GM23338 (cell line): ENCODE measurements at regions not wholly inside any gene's neighbourhood (a gene's known extent, or its start where the extent isn't known, plus 50 kb on each side); places are given as distances from the start of the nearest gene placed in this dataset.

Experiments used
- ATAC-seq: fragments of 200-7000 bp; cut with Tn5 transposase; 3 replicates; pipeline ENCODE4 v1.9.1; 2020
- DNase-seq: peaks from one replicate; pipeline ENCODE4 v3.0.0-alpha.2; 2015; ENCODE audit warnings: low spot score
- H2AFZ ChIP-seq: fragments of 200-600 bp; sonication (generic); 2 replicates; pipeline ENCODE4 v1.8.0; 2016; ENCODE audit warnings: antibody characterized with exemption, mild to moderate bottlenecking, moderate library complexity
- H3F3A ChIP-seq: fragments of 200-600 bp; sonication (generic); replicated peaks from 2 replicates; pipeline ENCODE4 v1.8.0; 2017; ENCODE audit warnings: antibody characterized with exemption, mixed run types, low read depth
- H3K27ac ChIP-seq: fragments of 200-600 bp; sonication (generic); 2 replicates; pipeline ENCODE4 v1.6.1; 2016; ENCODE audit warnings: low read depth
- H3K27me3 ChIP-seq: fragments of 200-600 bp; sonication (generic); 2 replicates; pipeline ENCODE4 v1.8.0; 2016; ENCODE audit warnings: mild to moderate bottlenecking, mixed run types, moderate library complexity; ENCODE audit not compliant: insufficient read depth
- H3K36me3 ChIP-seq: fragments of 200-600 bp; sonication (generic); 2 replicates; pipeline ENCODE4 v1.8.0; 2016; ENCODE audit warnings: mild to moderate bottlenecking; ENCODE audit not compliant: insufficient read depth
- H3K4me1 ChIP-seq: fragments of 200-600 bp; sonication (generic); 2 replicates; pipeline ENCODE4 v1.8.0; 2016; ENCODE audit warnings: mild to moderate bottlenecking, moderate library complexity; ENCODE audit not compliant: insufficient read depth
- H3K4me2 ChIP-seq: fragments of 200-600 bp; sonication (generic); 2 replicates; pipeline ENCODE4 v1.7.1; 2017; ENCODE audit warnings: mixed run types
- H3K4me3 ChIP-seq: fragments of 200-600 bp; sonication (generic); 2 replicates; pipeline ENCODE4 v1.6.1; 2016; ENCODE audit warnings: mixed run types
- H3K79me2 ChIP-seq: fragments of 200-600 bp; sonication (generic); replicated peaks from 2 replicates; pipeline ENCODE4 v1.8.0; 2017; ENCODE audit warnings: mild to moderate bottlenecking; ENCODE audit not compliant: insufficient read depth
- H3K9me2 ChIP-seq: fragments of 200-600 bp; sonication (generic); 2 replicates; pipeline ENCODE4 v1.8.0; 2017; ENCODE audit not compliant: insufficient read depth
- H4K20me1 ChIP-seq: fragments of 200-600 bp; sonication (generic); replicated peaks from 2 replicates; pipeline ENCODE4 v1.8.0; 2017; ENCODE audit warnings: mild to moderate bottlenecking; ENCODE audit not compliant: insufficient read depth
- H3K27ac Mint-ChIP-seq: 2 replicates; pipeline ENCODE4 v1.8.0; 2020; ENCODE audit warnings: inconsistent platforms, mild to moderate bottlenecking, moderate library complexity, mixed read lengths
- H3K27me3 Mint-ChIP-seq: 3 replicates; pipeline ENCODE4 v1.8.0; 2022; ENCODE audit warnings: low read depth, mild to moderate bottlenecking, moderate library complexity, mixed read lengths, inconsistent platforms; ENCODE audit not compliant: insufficient read depth, poor library complexity
- H3K36me3 Mint-ChIP-seq: 3 replicates; pipeline ENCODE4 v1.8.0; 2021; ENCODE audit warnings: low read depth, mild to moderate bottlenecking, inconsistent platforms, moderate library complexity, mixed read lengths
- H3K4me1 Mint-ChIP-seq: 3 replicates; pipeline ENCODE4 v1.8.0; 2020; ENCODE audit warnings: mild to moderate bottlenecking, inconsistent platforms, mixed read lengths
- H3K4me3 Mint-ChIP-seq: 3 replicates; pipeline ENCODE4 v1.8.0; 2021; ENCODE audit warnings: moderate library complexity, mild to moderate bottlenecking, inconsistent platforms, mixed read lengths
- H3K9me3 Mint-ChIP-seq: 3 replicates; pipeline ENCODE4 v1.8.0; 2020; ENCODE audit warnings: moderate library complexity, mild to moderate bottlenecking, inconsistent platforms, mixed read lengths
- CREB1 ChIP-seq: fragments of 250-450 bp; sonication (Bioruptor Pico); IDR thresholded peaks from 2 replicates; pipeline ENCODE4 v1.5.0; 2020; ENCODE audit warnings: low read depth, mild to moderate bottlenecking, moderate library complexity
- EZH2 ChIP-seq: fragments of 200-600 bp; sonication (generic); IDR thresholded peaks from one replicate; pipeline ENCODE4 v1.8.0; 2017; ENCODE audit warnings: antibody characterized with exemption, mild to moderate bottlenecking, low read depth; ENCODE audit not compliant: unreplicated experiment
- EZH2phosphoT487 ChIP-seq: fragments of 200-600 bp; sonication (generic); IDR thresholded peaks from one replicate; pipeline ENCODE4 v1.8.1; 2018; ENCODE audit warnings: antibody characterized with exemption; ENCODE audit not compliant: unreplicated experiment
- JUNB ChIP-seq: IDR thresholded peaks from one replicate; pipeline ENCODE4 v1.6.1; 2016; ENCODE audit warnings: antibody characterized with exemption; ENCODE audit not compliant: unreplicated experiment
- NANOG ChIP-seq: IDR thresholded peaks from 2 replicates; pipeline ENCODE4 v1.6.1; 2016; ENCODE audit warnings: antibody characterized with exemption, borderline replicate concordance
- POLR2AphosphoS5 ChIP-seq: IDR thresholded peaks from 2 replicates; pipeline ENCODE4 v1.6.1; 2016; ENCODE audit warnings: antibody characterized with exemption, low read depth
- STAT1 ChIP-seq: IDR thresholded peaks from one replicate; pipeline ENCODE4 v1.6.1; 2016; ENCODE audit warnings: antibody characterized with exemption; ENCODE audit not compliant: unreplicated experiment
- ZNF114 ChIP-seq: fragments of 250-450 bp; sonication (Bioruptor Pico); IDR thresholded peaks from 2 replicates; pipeline ENCODE4 v1.5.0; 2020; ENCODE audit warnings: mild to moderate bottlenecking, moderate library complexity
- ZNF331 ChIP-seq: fragments of 250-450 bp; sonication (Bioruptor Pico); IDR thresholded peaks from 2 replicates; pipeline ENCODE4 v1.5.0; 2020; ENCODE audit warnings: low read depth, mild to moderate bottlenecking, moderate library complexity
- TF ChIP-seq, protein P1 (sequence below): fragments of 250-450 bp; sonication (Bioruptor Pico); IDR thresholded peaks from 2 replicates; pipeline ENCODE4 v1.5.0; 2020; ENCODE audit warnings: mild to moderate bottlenecking, moderate library complexity
- TF ChIP-seq, protein P2 (sequence below): IDR thresholded peaks from 2 replicates; pipeline ENCODE4 v1.6.1; 2016; ENCODE audit warnings: antibody characterized with exemption
- TF ChIP-seq, protein P3 (sequence below), 2 experiments: fragments of 200-600 bp in 1 of 2; sonication (generic) in 1 of 2; conservative IDR thresholded peaks; 2 replicates each; pipeline versions ENCODE4 v1.5.1 to v1.6.1; 2016 to 2017; ENCODE audit warnings: antibody characterized with exemption in 2 of 2, low read depth in 2 of 2, mild to moderate bottlenecking in 2 of 2, moderate library complexity in 1 of 2
- TF ChIP-seq, protein P4 (sequence below): IDR thresholded peaks from one replicate; pipeline ENCODE4 v1.6.1; 2018; ENCODE audit warnings: antibody characterized with exemption; ENCODE audit not compliant: unreplicated experiment

DNA sequence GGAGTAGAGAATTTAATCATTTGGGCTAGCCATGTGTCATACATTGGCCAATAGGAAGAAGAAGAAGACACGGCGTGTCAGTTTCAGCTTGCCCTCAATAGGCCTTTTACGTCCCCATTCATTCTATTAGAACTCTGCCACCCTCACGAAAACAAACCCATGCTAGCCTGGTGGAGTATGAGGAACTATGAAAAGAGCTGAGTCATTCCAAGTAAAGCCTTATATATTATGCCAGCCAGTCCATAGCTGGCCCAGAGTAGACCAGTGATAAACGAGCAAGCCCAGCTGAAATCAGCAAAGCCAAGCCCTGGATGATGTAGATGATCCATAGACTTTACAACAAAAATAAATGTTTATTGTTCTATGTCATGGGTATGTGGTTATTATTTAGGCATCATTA is 895.1 kb downstream of the TLE1 start:
- Histone ChIP-seq H3K4me1 (no peaks in the 10 kb centered on the region), H3K79me2 (no peaks in the 10 kb centered on the region), H3K9me2 (no peaks in the 10 kb centered on the region; the same call in 1 of the 2 replicates), H4K20me1 (no peaks in the 10 kb centered on the region), H3F3A (no peaks in the 10 kb centered on the region), H3K4me2 (no peak overlapping the region), H3K27ac (no peak overlapping the region), H3K36me3 (no peaks in the 10 kb centered on the region), H2AFZ (no peak overlapping the region), H3K4me3 (no peak overlapping the region), H3K27me3 (no peaks in the 10 kb centered on the region)
- no peaks in the 10 kb centered on the region for H3K27me3 Mint-ChIP-seq
- no peak overlapping the region for H3K27ac Mint-ChIP-seq
- H3K4me1 Mint-ChIP-seq = peaks cover 9% of the 10 kb centered on the region
- TF ChIP-seq, protein P1, sequence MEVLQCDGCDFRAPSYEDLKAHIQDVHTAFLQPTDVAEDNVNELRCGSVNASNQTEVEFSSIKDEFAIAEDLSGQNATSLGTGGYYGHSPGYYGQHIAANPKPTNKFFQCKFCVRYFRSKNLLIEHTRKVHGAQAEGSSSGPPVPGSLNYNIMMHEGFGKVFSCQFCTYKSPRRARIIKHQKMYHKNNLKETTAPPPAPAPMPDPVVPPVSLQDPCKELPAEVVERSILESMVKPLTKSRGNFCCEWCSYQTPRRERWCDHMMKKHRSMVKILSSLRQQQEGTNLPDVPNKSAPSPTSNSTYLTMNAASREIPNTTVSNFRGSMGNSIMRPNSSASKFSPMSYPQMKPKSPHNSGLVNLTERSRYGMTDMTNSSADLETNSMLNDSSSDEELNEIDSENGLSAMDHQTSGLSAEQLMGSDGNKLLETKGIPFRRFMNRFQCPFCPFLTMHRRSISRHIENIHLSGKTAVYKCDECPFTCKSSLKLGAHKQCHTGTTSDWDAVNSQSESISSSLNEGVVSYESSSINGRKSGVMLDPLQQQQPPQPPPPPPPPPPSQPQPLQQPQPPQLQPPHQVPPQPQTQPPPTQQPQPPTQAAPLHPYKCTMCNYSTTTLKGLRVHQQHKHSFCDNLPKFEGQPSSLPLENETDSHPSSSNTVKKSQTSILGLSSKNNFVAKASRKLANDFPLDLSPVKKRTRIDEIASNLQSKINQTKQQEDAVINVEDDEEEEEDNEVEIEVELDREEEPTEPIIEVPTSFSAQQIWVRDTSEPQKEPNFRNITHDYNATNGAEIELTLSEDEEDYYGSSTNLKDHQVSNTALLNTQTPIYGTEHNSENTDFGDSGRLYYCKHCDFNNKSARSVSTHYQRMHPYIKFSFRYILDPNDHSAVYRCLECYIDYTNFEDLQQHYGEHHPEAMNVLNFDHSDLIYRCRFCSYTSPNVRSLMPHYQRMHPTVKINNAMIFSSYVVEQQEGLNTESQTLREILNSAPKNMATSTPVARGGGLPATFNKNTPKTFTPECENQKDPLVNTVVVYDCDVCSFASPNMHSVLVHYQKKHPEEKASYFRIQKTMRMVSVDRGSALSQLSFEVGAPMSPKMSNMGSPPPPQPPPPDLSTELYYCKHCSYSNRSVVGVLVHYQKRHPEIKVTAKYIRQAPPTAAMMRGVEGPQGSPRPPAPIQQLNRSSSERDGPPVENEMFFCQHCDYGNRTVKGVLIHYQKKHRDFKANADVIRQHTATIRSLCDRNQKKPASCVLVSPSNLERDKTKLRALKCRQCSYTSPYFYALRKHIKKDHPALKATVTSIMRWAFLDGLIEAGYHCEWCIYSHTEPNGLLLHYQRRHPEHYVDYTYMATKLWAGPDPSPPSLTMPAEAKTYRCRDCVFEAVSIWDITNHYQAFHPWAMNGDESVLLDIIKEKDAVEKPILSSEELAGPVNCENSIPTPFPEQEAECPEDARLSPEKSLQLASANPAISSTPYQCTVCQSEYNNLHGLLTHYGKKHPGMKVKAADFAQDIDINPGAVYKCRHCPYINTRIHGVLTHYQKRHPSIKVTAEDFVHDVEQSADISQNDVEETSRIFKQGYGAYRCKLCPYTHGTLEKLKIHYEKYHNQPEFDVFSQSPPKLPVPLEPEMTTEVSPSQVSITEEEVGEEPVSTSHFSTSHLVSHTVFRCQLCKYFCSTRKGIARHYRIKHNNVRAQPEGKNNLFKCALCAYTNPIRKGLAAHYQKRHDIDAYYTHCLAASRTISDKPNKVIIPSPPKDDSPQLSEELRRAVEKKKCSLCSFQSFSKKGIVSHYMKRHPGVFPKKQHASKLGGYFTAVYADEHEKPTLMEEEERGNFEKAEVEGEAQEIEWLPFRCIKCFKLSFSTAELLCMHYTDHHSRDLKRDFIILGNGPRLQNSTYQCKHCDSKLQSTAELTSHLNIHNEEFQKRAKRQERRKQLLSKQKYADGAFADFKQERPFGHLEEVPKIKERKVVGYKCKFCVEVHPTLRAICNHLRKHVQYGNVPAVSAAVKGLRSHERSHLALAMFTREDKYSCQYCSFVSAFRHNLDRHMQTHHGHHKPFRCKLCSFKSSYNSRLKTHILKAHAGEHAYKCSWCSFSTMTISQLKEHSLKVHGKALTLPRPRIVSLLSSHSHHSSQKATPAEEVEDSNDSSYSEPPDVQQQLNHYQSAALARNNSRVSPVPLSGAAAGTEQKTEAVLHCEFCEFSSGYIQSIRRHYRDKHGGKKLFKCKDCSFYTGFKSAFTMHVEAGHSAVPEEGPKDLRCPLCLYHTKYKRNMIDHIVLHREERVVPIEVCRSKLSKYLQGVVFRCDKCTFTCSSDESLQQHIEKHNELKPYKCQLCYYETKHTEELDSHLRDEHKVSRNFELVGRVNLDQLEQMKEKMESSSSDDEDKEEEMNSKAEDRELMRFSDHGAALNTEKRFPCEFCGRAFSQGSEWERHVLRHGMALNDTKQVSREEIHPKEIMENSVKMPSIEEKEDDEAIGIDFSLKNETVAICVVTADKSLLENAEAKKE (CRISPR knock-in tag) = no peak
- TF ChIP-seq, protein P2, sequence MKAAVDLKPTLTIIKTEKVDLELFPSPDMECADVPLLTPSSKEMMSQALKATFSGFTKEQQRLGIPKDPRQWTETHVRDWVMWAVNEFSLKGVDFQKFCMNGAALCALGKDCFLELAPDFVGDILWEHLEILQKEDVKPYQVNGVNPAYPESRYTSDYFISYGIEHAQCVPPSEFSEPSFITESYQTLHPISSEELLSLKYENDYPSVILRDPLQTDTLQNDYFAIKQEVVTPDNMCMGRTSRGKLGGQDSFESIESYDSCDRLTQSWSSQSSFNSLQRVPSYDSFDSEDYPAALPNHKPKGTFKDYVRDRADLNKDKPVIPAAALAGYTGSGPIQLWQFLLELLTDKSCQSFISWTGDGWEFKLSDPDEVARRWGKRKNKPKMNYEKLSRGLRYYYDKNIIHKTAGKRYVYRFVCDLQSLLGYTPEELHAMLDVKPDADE = no peak
- TF ChIP-seq EZH2phosphoT487 (no peak), STAT1 (no peak), CREB1 (CRISPR knock-in tag) (no peak), JUNB (no peak), ZNF331 (CRISPR knock-in tag) (no peak), NANOG (no peak), ZNF114 (no peak), POLR2AphosphoS5 (no peak), EZH2 (no peak)
- TF ChIP-seq, protein P3, sequence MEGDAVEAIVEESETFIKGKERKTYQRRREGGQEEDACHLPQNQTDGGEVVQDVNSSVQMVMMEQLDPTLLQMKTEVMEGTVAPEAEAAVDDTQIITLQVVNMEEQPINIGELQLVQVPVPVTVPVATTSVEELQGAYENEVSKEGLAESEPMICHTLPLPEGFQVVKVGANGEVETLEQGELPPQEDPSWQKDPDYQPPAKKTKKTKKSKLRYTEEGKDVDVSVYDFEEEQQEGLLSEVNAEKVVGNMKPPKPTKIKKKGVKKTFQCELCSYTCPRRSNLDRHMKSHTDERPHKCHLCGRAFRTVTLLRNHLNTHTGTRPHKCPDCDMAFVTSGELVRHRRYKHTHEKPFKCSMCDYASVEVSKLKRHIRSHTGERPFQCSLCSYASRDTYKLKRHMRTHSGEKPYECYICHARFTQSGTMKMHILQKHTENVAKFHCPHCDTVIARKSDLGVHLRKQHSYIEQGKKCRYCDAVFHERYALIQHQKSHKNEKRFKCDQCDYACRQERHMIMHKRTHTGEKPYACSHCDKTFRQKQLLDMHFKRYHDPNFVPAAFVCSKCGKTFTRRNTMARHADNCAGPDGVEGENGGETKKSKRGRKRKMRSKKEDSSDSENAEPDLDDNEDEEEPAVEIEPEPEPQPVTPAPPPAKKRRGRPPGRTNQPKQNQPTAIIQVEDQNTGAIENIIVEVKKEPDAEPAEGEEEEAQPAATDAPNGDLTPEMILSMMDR (conservative IDR thresholded peaks at IDR 0.05; ENCODE audit: low read depth in 2 of 2) = no peak
- TF ChIP-seq, protein P4, sequence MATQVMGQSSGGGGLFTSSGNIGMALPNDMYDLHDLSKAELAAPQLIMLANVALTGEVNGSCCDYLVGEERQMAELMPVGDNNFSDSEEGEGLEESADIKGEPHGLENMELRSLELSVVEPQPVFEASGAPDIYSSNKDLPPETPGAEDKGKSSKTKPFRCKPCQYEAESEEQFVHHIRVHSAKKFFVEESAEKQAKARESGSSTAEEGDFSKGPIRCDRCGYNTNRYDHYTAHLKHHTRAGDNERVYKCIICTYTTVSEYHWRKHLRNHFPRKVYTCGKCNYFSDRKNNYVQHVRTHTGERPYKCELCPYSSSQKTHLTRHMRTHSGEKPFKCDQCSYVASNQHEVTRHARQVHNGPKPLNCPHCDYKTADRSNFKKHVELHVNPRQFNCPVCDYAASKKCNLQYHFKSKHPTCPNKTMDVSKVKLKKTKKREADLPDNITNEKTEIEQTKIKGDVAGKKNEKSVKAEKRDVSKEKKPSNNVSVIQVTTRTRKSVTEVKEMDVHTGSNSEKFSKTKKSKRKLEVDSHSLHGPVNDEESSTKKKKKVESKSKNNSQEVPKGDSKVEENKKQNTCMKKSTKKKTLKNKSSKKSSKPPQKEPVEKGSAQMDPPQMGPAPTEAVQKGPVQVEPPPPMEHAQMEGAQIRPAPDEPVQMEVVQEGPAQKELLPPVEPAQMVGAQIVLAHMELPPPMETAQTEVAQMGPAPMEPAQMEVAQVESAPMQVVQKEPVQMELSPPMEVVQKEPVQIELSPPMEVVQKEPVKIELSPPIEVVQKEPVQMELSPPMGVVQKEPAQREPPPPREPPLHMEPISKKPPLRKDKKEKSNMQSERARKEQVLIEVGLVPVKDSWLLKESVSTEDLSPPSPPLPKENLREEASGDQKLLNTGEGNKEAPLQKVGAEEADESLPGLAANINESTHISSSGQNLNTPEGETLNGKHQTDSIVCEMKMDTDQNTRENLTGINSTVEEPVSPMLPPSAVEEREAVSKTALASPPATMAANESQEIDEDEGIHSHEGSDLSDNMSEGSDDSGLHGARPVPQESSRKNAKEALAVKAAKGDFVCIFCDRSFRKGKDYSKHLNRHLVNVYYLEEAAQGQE = no peak
- no peak overlapping the region for H3K4me3 Mint-ChIP-seq
- no peaks in the 10 kb centered on the region for H3K9me3 Mint-ChIP-seq
- ATAC-seq (no peak), DNase-seq (no peak)
- H3K36me3 Mint-ChIP-seq = no peaks in the 10 kb centered on the region
